ENCODE measurements at regions not wholly inside any gene's neighbourhood (a gene's known extent, or its start where the extent isn't known, plus 50 kb on each side); places are given as distances from the start of the nearest gene placed in this dataset.

- TF ChIP-seq CTCF (IDR thresholded peaks at IDR 0.05; ENCODE audit: borderline replicate concordance, extremely low read depth, low read length, poor library complexity, severe bottlenecking): no peak
- no peak for TF ChIP-seq EZH2 (IDR thresholded peaks at IDR 0.05; ENCODE audit: borderline replicate concordance, low read depth, low read length, severe bottlenecking)
Measured at GRCh38 chr3:22735373-22735772, 467.8 kb upstream of the UBE2E2 start.

Data from DND-41 (cell line).